IMR-90 (cell line): ENCODE measurements at regions not wholly inside any gene's neighbourhood (a gene's known extent, or its start where the extent isn't known, plus 50 kb on each side); places are given as distances from the start of the nearest gene placed in this dataset.

ENCODE experiments used
- ATAC-seq: fragments of 200-7000 bp; cut with Tn5 transposase; 2 replicates; pipeline ENCODE4 v1.9.1; 2020; ENCODE audit warnings: low read depth, mild to moderate bottlenecking, moderate library complexity
- BruUV-seq: library from RNA; stranded (reverse); fragments of 400-500 nt; replicated peaks from 2 replicates; lab custom pipeline; 2021; lab: Mats Ljungman, UMichigan
- CTCF ChIA-PET: fragments of 300-600 bp; formaldehyde crosslinking; extraction: SDS; loops from one replicate; lab custom pipeline; 2021; ENCODE audit warnings: antibody characterized with exemption; lab: Yijun Ruan, JAX
- POLR2A ChIA-PET: fragments of 300-600 bp; sonication (Branson Sonifier 250); formaldehyde crosslinking; loops from one replicate; lab custom pipeline; 2022; ENCODE audit warnings: antibody characterized with exemption; ENCODE audit not compliant: unreplicated experiment; lab: Charles Lee
- DNase-seq: peaks from one replicate; pipeline ENCODE4 v3.0.0; 2013
- H2AFZ ChIP-seq: replicated peaks from 2 replicates; pipeline ENCODE3; 2013; ENCODE audit warnings: low read length, mild to moderate bottlenecking; ENCODE audit not compliant: poor library complexity
- H2AK5ac ChIP-seq: 2 replicates; pipeline ENCODE4 v1.6.1; 2013; ENCODE audit warnings: low read depth, low read length, inconsistent platforms
- H2AK9ac ChIP-seq: replicated peaks from 2 replicates; pipeline ENCODE3; 2013; ENCODE audit warnings: mild to moderate bottlenecking, low read depth, low read length, moderate library complexity; ENCODE audit not compliant: poor library complexity
- H2BK120ac ChIP-seq: 2 replicates; pipeline ENCODE4 v1.6.1; 2013; ENCODE audit warnings: low read depth, low read length, inconsistent platforms
- H2BK15ac ChIP-seq: 3 replicates; pipeline ENCODE4 v1.6.1; 2013; ENCODE audit warnings: low read depth, low read length, inconsistent platforms
- H2BK20ac ChIP-seq: 2 replicates; pipeline ENCODE4 v1.6.1; 2013; ENCODE audit warnings: low read depth, mild to moderate bottlenecking, inconsistent platforms, low read length, moderate library complexity
- H2BK5ac ChIP-seq: 2 replicates; pipeline ENCODE4 v1.6.1; 2013; ENCODE audit warnings: mild to moderate bottlenecking, low read depth, low read length, inconsistent platforms; ENCODE audit not compliant: poor library complexity, severe bottlenecking
- H3K14ac ChIP-seq: replicated peaks from 2 replicates; pipeline ENCODE4 v1.6.1; 2013; ENCODE audit warnings: low read depth, low read length, inconsistent platforms
- H3K18ac ChIP-seq: 2 replicates; pipeline ENCODE4 v1.6.1; 2013; ENCODE audit warnings: low read depth, low read length, control low read depth
- H3K23ac ChIP-seq: 2 replicates; pipeline ENCODE4 v1.6.1; 2013; ENCODE audit warnings: low read depth, low read length, inconsistent platforms
- H3K27ac ChIP-seq: 2 replicates; pipeline ENCODE4 v1.5.1; 2013; ENCODE audit warnings: mild to moderate bottlenecking, control low read depth, low read length; ENCODE audit not compliant: insufficient read depth
- H3K27me3 ChIP-seq: 2 replicates; pipeline ENCODE4 v1.6.1; 2013; ENCODE audit warnings: low read length; ENCODE audit not compliant: control insufficient read depth, insufficient read depth
- H3K36me3 ChIP-seq: 2 replicates; pipeline ENCODE4 v1.6.1; 2013; ENCODE audit warnings: low read length, mixed read lengths; ENCODE audit not compliant: control insufficient read depth, insufficient read depth
- H3K4ac ChIP-seq: 2 replicates; pipeline ENCODE4 v1.6.1; 2013; ENCODE audit warnings: low read depth, low read length, inconsistent platforms
- H3K4me1 ChIP-seq: 2 replicates; pipeline ENCODE4 v1.6.1; 2013; ENCODE audit warnings: low read length, mixed read lengths; ENCODE audit not compliant: control insufficient read depth, insufficient read depth
- H3K4me2 ChIP-seq: 2 replicates; pipeline ENCODE4 v1.6.1; 2013; ENCODE audit warnings: low read depth, mild to moderate bottlenecking, control low read depth, low read length, moderate library complexity
- H3K4me3 ChIP-seq: 2 replicates; pipeline ENCODE4 v1.5.1; 2013; ENCODE audit warnings: low read depth, mild to moderate bottlenecking, control low read depth, low read length, moderate library complexity; ENCODE audit not compliant: insufficient read depth
- H3K56ac ChIP-seq: 2 replicates; pipeline ENCODE4 v1.6.1; 2013; ENCODE audit warnings: low read length, inconsistent platforms; ENCODE audit not compliant: insufficient read depth; ENCODE audit errors: extremely low read depth
- H3K79me1 ChIP-seq, 2 experiments: 2 replicates each; pipeline ENCODE4 v1.6.1; 2013; ENCODE audit warnings: low read length in 2 of 2, inconsistent platforms in 1 of 2, low read depth in 1 of 2
- H3K9ac ChIP-seq: 2 replicates; pipeline ENCODE4 v1.6.1; 2013; ENCODE audit warnings: low read depth, low read length, control low read depth
- H3K9me1 ChIP-seq: 2 replicates; pipeline ENCODE4 v1.6.1; 2013; ENCODE audit warnings: low read length, inconsistent platforms; ENCODE audit not compliant: insufficient read depth
- H3K9me3 ChIP-seq: 2 replicates; pipeline ENCODE4 v1.6.1; 2013; ENCODE audit warnings: low read length; ENCODE audit not compliant: control insufficient read depth, insufficient read depth
- H4K20me1 ChIP-seq: 2 replicates; pipeline ENCODE4 v1.6.1; 2013; ENCODE audit warnings: low read length, inconsistent platforms; ENCODE audit not compliant: insufficient read depth
- H4K5ac ChIP-seq: 2 replicates; pipeline ENCODE4 v1.6.1; 2013; ENCODE audit warnings: mild to moderate bottlenecking, low read depth, low read length, control low read depth
- H4K8ac ChIP-seq, 2 experiments: 2 replicates each; pipeline ENCODE4 v1.6.1; 2013; ENCODE audit warnings: low read depth in 2 of 2, low read length in 2 of 2, control low read depth in 1 of 2, inconsistent platforms in 1 of 2
- H4K91ac ChIP-seq: 2 replicates; pipeline ENCODE4 v1.6.1; 2013; ENCODE audit warnings: low read depth, low read length, inconsistent platforms; ENCODE audit not compliant: insufficient read depth
- RAD21 ChIP-seq: IDR thresholded peaks from 2 replicates; pipeline ENCODE4 v1.6.1; 2012; ENCODE audit warnings: low read length, improper control_type of control experiment
- WGBS, 2 experiments: methylation state at CpG; one replicate each; pipeline versions ENCODE4 v1.1.5 to v1.1.7; 2013; ENCODE audit warnings: missing lambda C conversion rate in 2 of 2; ENCODE audit not compliant: insufficient read length in 1 of 2; ENCODE audit errors: extremely low coverage in 2 of 2; 5-methylcytosine and 5-hydroxymethylcytosine counted together
- dilution Hi-C: fragments of 300-500 bp; cut with HindIII; formaldehyde crosslinking; loops from one replicate; pipeline ENCODE4 v1.14.3; 2018; ENCODE audit warnings: low sequenced_read_pairs; ENCODE audit not compliant: unreplicated experiment
- in situ Hi-C: fragments of 300-500 bp; cut with MboI; formaldehyde crosslinking; loops from 3 replicates; pipeline ENCODE4 v1.14.3; 2019; ENCODE audit warnings: low sequenced_read_pairs, inconsistent platforms, mixed read lengths
- intact Hi-C: fragments of 100-400 bp; cut with micrococcal nuclease; formaldehyde crosslinking; loops from 2 replicates; pipeline ENCODE4 v1.10.0; 2022
- TF ChIP-seq, protein P1 (sequence below): fragments of 150-350 bp; IDR thresholded peaks from 2 replicates; pipeline ENCODE4 v1.6.1; 2017; ENCODE audit warnings: mild to moderate bottlenecking, antibody characterized with exemption, low read length, low read depth

DNA sequence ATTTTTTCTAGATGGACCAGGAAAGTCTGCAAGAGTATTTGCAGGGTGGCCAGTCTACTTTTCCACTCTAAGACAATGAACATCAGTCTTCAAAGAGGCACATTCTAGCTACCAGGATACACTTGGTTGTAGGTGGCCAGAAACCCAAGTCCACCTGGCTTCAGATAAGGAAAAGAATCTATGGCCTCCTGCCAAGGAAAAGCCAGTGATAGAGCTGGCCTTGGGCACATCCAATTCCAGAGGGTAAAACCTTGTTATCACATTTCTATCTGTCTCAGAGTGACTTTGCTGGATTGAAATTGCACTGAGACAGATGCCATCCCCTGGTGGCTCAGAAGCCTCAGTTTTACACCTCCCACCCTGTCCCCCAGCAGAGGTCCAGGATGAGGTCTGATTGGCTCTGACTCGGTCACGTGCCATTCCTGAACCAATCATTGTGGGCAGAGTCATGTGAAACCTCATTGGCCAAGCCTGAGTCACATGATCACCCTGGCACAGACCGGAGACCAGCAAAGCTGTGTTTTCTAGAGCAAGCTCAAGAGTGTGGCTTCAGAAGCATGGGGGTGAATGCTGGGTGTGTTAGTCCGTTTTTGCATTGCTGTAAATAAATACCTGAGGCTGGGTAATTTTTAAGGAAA is 497.4 kb upstream of the SULF2 start:
- H3K4me1 ChIP-seq: peaks cover 4% of the 10 kb centered on the region
- in situ Hi-C loops: loop anchor here (25.0 kb wide), 1 partner anchor 630 kb away; the partner anchor contains the start of gene ARFGEF2
- dilution Hi-C loops: no loop called here
- CTCF ChIA-PET: interaction anchor here (1.1 kb wide), 1 partner anchor 12 kb away, joined by 3 read pairs; no protein-coding TSS in a partner anchor
- no peak overlapping the region for H3K23ac ChIP-seq
- no peaks in the 10 kb centered on the region; the same call in 1 of the 2 replicates for H3K27me3 ChIP-seq
- no peak overlapping the region for H4K5ac ChIP-seq
- no peak overlapping the region for H3K27ac ChIP-seq
- ATAC-seq: no peak
- 88% methylated on average over 3 of the region's 4 CpGs; no CpG with 5 or more reads in 1 of the 2 experiments for WGBS, 2 experiments
- BruUV-seq: no TSS peak
- no peak for TF ChIP-seq RAD21
- TF ChIP-seq, protein P1, sequence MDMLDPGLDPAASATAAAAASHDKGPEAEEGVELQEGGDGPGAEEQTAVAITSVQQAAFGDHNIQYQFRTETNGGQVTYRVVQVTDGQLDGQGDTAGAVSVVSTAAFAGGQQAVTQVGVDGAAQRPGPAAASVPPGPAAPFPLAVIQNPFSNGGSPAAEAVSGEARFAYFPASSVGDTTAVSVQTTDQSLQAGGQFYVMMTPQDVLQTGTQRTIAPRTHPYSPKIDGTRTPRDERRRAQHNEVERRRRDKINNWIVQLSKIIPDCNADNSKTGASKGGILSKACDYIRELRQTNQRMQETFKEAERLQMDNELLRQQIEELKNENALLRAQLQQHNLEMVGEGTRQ: peak; percentile 66
- no peak overlapping the region for H3K18ac ChIP-seq
- H2BK20ac ChIP-seq: no peak overlapping the region
- intact Hi-C loops: no loop called here
- H2BK120ac ChIP-seq: no peak overlapping the region
- no peaks in the 10 kb centered on the region for H3K36me3 ChIP-seq
- no peaks in the 10 kb centered on the region for H3K79me1 ChIP-seq
- no peak overlapping the region for H2AK9ac ChIP-seq
- H3K4me3 ChIP-seq: no peak overlapping the region
- no peak overlapping the region for H3K56ac ChIP-seq
- H4K8ac ChIP-seq: no peak overlapping the region
- H3K4me2 ChIP-seq: no peak overlapping the region
- no peak for DNase-seq
- no peak overlapping the region for H3K4ac ChIP-seq
- no peak overlapping the region for H2AK5ac ChIP-seq
- H3K9me3 ChIP-seq: no peaks in the 10 kb centered on the region
- H4K91ac ChIP-seq: no peak overlapping the region
- no peak overlapping the region for H3K14ac ChIP-seq
- no peaks in the 10 kb centered on the region for H4K20me1 ChIP-seq
- no peaks in the 10 kb centered on the region for H3K9me1 ChIP-seq
- no peak overlapping the region for H3K9ac ChIP-seq
- no peak overlapping the region for H2BK15ac ChIP-seq
- no peak overlapping the region for H2BK5ac ChIP-seq
- POLR2A ChIA-PET: no interaction called here
- H2AFZ ChIP-seq: no peak overlapping the region
